Endothelial cell of umbilical vein (primary cell): ENCODE measurements at regions not wholly inside any gene's neighbourhood (a gene's known extent, or its start where the extent isn't known, plus 50 kb on each side); places are given as distances from the start of the nearest gene placed in this dataset.

Experiments used
- EZH2 ChIP-seq: IDR thresholded peaks from 2 replicates; pipeline ENCODE4 v1.6.1; 2012; ENCODE audit warnings: borderline replicate concordance, low read depth, mild to moderate bottlenecking, moderate library complexity, low read length, inconsistent platforms; ENCODE audit not compliant: severe bottlenecking
- GATA2 ChIP-seq: IDR thresholded peaks from 2 replicates; pipeline ENCODE4 v1.7.0; 2011; ENCODE audit warnings: low read depth, mild to moderate bottlenecking, moderate library complexity, mixed read lengths, low read length; ENCODE audit not compliant: insufficient read length, insufficient read depth
- JUN ChIP-seq: IDR thresholded peaks from 2 replicates; pipeline ENCODE4 v1.6.1; 2011; ENCODE audit warnings: borderline replicate concordance, low read depth; ENCODE audit not compliant: insufficient read length, insufficient read depth
- MYC ChIP-seq: IDR thresholded peaks from one replicate; pipeline ENCODE4 v1.6.1; 2011; ENCODE audit warnings: mild to moderate bottlenecking, low read depth, low read length
- POLR2A ChIP-seq: IDR thresholded peaks from 2 replicates; pipeline ENCODE4 v1.6.1; 2012; ENCODE audit warnings: low read depth, mild to moderate bottlenecking, control low read depth, low read length
- POLR2AphosphoS5 ChIP-seq: IDR thresholded peaks from 2 replicates; pipeline ENCODE4 v1.6.1; 2012; ENCODE audit warnings: low read depth, mild to moderate bottlenecking, control low read depth, low read length, moderate library complexity; ENCODE audit not compliant: insufficient read depth
- TF ChIP-seq, protein P1 (sequence below), 2 donors: IDR thresholded peaks; 1 replicate in 1 of 2; 2 replicates in 1 of 2; pipeline ENCODE4 v1.5.1; 2011; ENCODE audit warnings: low read length in 2 of 2, mild to moderate bottlenecking in 2 of 2, moderate library complexity in 2 of 2, control low read depth in 1 of 2, inconsistent platforms in 1 of 2, low read depth in 1 of 2; ENCODE audit not compliant: insufficient read depth in 1 of 2; ENCODE audit errors: extremely low read depth in 1 of 2

DNA sequence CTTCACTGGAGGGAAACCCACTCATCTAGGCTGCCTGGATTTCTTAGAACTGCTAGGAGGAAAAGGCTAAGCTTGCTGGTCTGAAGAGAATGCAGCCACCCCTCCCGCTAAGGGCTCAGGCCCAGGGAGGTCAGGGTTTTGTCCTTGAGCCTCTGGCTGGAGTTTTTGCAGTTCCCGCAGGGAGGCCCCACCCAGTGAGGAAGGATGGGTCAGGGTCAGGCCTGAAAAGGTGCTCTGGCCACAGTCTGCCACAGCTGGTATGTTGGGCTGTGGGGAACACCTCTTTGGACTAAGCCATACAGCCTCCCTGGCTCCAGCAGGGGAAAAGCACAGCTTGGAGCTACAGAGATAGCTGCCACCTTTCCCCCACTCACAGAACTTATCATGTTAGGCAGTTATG, 71.4 kb upstream of the PAPPA2 start:
- TF ChIP-seq, protein P1, sequence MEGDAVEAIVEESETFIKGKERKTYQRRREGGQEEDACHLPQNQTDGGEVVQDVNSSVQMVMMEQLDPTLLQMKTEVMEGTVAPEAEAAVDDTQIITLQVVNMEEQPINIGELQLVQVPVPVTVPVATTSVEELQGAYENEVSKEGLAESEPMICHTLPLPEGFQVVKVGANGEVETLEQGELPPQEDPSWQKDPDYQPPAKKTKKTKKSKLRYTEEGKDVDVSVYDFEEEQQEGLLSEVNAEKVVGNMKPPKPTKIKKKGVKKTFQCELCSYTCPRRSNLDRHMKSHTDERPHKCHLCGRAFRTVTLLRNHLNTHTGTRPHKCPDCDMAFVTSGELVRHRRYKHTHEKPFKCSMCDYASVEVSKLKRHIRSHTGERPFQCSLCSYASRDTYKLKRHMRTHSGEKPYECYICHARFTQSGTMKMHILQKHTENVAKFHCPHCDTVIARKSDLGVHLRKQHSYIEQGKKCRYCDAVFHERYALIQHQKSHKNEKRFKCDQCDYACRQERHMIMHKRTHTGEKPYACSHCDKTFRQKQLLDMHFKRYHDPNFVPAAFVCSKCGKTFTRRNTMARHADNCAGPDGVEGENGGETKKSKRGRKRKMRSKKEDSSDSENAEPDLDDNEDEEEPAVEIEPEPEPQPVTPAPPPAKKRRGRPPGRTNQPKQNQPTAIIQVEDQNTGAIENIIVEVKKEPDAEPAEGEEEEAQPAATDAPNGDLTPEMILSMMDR (IDR thresholded peaks at IDR 0.05; ENCODE audit: extremely low read depth in 1 of 2, insufficient read depth in 1 of 2, low read depth in 1 of 2, low read length in 2 of 2), result no peak
- TF ChIP-seq EZH2, result no peak
- TF ChIP-seq POLR2A, result no peak
- TF ChIP-seq POLR2AphosphoS5, result no peak
- no peak for TF ChIP-seq JUN
- no peak for TF ChIP-seq GATA2
- no peak for TF ChIP-seq MYC
